Liver (tissue), 8 donors: ENCODE measurements at regions not wholly inside any gene's neighbourhood (a gene's known extent, or its start where the extent isn't known, plus 50 kb on each side); places are given as distances from the start of the nearest gene placed in this dataset.

Experiments
- DNase-seq: peaks from one replicate; pipeline ENCODE4 v3.0.0-alpha.2; 2017; ENCODE audit warnings: low spot score
- H3K27ac ChIP-seq, 2 donors: one replicate each; pipeline ENCODE4 v1.7.0; 2013; ENCODE audit warnings: inconsistent platforms in 2 of 2, low read length in 2 of 2, control low read depth in 1 of 2, low read depth in 1 of 2, mild to moderate bottlenecking in 1 of 2
- H3K27me3 ChIP-seq, 4 donors: one replicate each; pipeline versions ENCODE4 v1.6.1 to v1.7.0; 2013; ENCODE audit warnings: low read length in 3 of 4, inconsistent platforms in 1 of 4, mild to moderate bottlenecking in 1 of 4, moderate library complexity in 1 of 4; ENCODE audit not compliant: control insufficient read depth in 4 of 4, insufficient read depth in 4 of 4
- H3K36me3 ChIP-seq, 4 donors: one replicate each; pipeline versions ENCODE4 v1.6.1 to v1.7.0; 2013; ENCODE audit warnings: low read length in 3 of 4, mild to moderate bottlenecking in 3 of 4, low read depth in 1 of 4, moderate library complexity in 1 of 4; ENCODE audit not compliant: control insufficient read depth in 4 of 4, insufficient read depth in 3 of 4
- H3K4me1 ChIP-seq, 4 donors: one replicate each; pipeline versions ENCODE4 v1.6.1 to v1.7.0; 2013; ENCODE audit warnings: low read length in 3 of 4, mild to moderate bottlenecking in 3 of 4, moderate library complexity in 1 of 4; ENCODE audit not compliant: control insufficient read depth in 4 of 4, insufficient read depth in 4 of 4
- H3K4me3 ChIP-seq, 3 donors: one replicate each; pipeline versions ENCODE4 v1.6.1 to v1.7.0; 2013; ENCODE audit warnings: low read length in 3 of 3, control low read depth in 1 of 3, low read depth in 1 of 3, mild to moderate bottlenecking in 1 of 3
- H3K9ac ChIP-seq, 2 donors: one replicate each; pipeline ENCODE4 v1.7.0; 2013; ENCODE audit warnings: low read length in 2 of 2, mild to moderate bottlenecking in 2 of 2, moderate library complexity in 2 of 2, control low read depth in 1 of 2, low read depth in 1 of 2
- H3K9me3 ChIP-seq, 4 donors: one replicate each; pipeline versions ENCODE4 v1.6.1 to v1.7.0; 2013; ENCODE audit warnings: low read length in 3 of 4; ENCODE audit not compliant: control insufficient read depth in 4 of 4
- ATF3 ChIP-seq: IDR thresholded peaks from 2 replicates; pipeline ENCODE4 v1.6.1; 2016; ENCODE audit warnings: antibody characterized with exemption
- CTCF ChIP-seq: fragments of 150-350 bp; IDR thresholded peaks from 2 replicates; pipeline ENCODE4 v1.5.1; 2017; ENCODE audit warnings: improper control_type of control experiment, low read depth, low read length; ENCODE audit not compliant: missing input control
- EGR1 ChIP-seq, 2 donors: IDR thresholded peaks; 2 replicates each; pipeline ENCODE4 v1.6.1; 2016 to 2018; ENCODE audit warnings: antibody characterized with exemption in 2 of 2, low read depth in 2 of 2
- FOXA1 ChIP-seq: IDR thresholded peaks from 2 replicates; pipeline ENCODE4 v1.6.1; 2016; ENCODE audit warnings: antibody characterized with exemption
- GABPA ChIP-seq, 2 donors: IDR thresholded peaks in 1 of 2; conservative IDR thresholded peaks in 1 of 2; 2 replicates each; pipeline ENCODE4 v1.6.1; 2016; ENCODE audit warnings: antibody characterized with exemption in 2 of 2, mild to moderate bottlenecking in 1 of 2, moderate library complexity in 1 of 2
- HNF4A ChIP-seq, 2 donors: conservative IDR thresholded peaks; 2 replicates each; pipeline ENCODE4 v1.6.1; 2016; ENCODE audit warnings: antibody characterized with exemption in 2 of 2, mild to moderate bottlenecking in 2 of 2
- HNF4G ChIP-seq: IDR thresholded peaks from 2 replicates; pipeline ENCODE4 v1.6.1; 2016; ENCODE audit warnings: antibody characterized with exemption
- JUND ChIP-seq, 2 donors: IDR thresholded peaks; 2 replicates each; pipeline ENCODE4 v1.6.1; 2016; ENCODE audit warnings: antibody characterized with exemption in 2 of 2
- MAX ChIP-seq: IDR thresholded peaks from 2 replicates; pipeline ENCODE4 v1.6.1; 2016; ENCODE audit warnings: antibody characterized with exemption
- NR2F2 ChIP-seq: IDR thresholded peaks from 2 replicates; pipeline ENCODE4 v1.6.1; 2016; ENCODE audit warnings: antibody characterized with exemption
- RXRA ChIP-seq, 2 donors: IDR thresholded peaks; 2 replicates each; pipeline ENCODE4 v1.6.1; 2017 to 2018; ENCODE audit warnings: antibody characterized with exemption in 2 of 2, mild to moderate bottlenecking in 1 of 2
- SP1 ChIP-seq: IDR thresholded peaks from 2 replicates; pipeline ENCODE4 v1.6.1; 2018; ENCODE audit warnings: antibody characterized with exemption, mild to moderate bottlenecking
- TAF1 ChIP-seq: conservative IDR thresholded peaks from 2 replicates; pipeline ENCODE4 v1.6.1; 2016; ENCODE audit warnings: antibody characterized with exemption, mild to moderate bottlenecking
- YY1 ChIP-seq: IDR thresholded peaks from 2 replicates; pipeline ENCODE4 v1.6.1; 2016; ENCODE audit warnings: antibody characterized with exemption, mild to moderate bottlenecking
- ZBTB33 ChIP-seq: IDR thresholded peaks from 2 replicates; pipeline ENCODE4 v1.6.1; 2016; ENCODE audit warnings: antibody characterized with exemption
- WGBS: extraction: QIAGEN DNeasy Blood & Tissue Kit; methylation state at CpG from one replicate; pipeline ENCODE4 v1.1.7; 2013; 5-methylcytosine and 5-hydroxymethylcytosine counted together
- donor health status: healthy.
- donor health status: healthy.
- donor health status: healthy.
- donor health status: healthy.
- donor health status: healthy.

- no peak overlapping the region for H3K27ac ChIP-seq
Observed at GRCh38 chr9:89739511-89739910, 134.7 kb downstream of the GADD45G start.

GRCh38 chr9:89739916-89740315 lies 135.1 kb downstream of the GADD45G start:
- H3K9ac ChIP-seq: no peak overlapping the region
- peaks cover 4 to 18% (median 11%) of the 10 kb centered on the region in 4 donors for H3K4me1 ChIP-seq
- H3K27me3 ChIP-seq: no peaks in the 10 kb centered on the region
- H3K36me3 ChIP-seq: no peaks in the 10 kb centered on the region
- H3K27ac ChIP-seq: no peak overlapping the region
- DNase-seq: no peak
- no peak overlapping the region for H3K4me3 ChIP-seq
- WGBS: 91% methylated on average over 9 of the region's 9 CpGs
- TF ChIP-seq SP1 (no peak), JUND (IDR thresholded peaks at IDR 0.05) (no peak), MAX (no peak), ATF3 (no peak), TAF1 (no peak), RXRA (IDR thresholded peaks at IDR 0.05) (no peak), CTCF (no peak), HNF4G (no peak)
- H3K9me3 ChIP-seq: no peaks in the 10 kb centered on the region

More at GRCh38 chr9:89739511-89739910, 134.7 kb downstream of the GADD45G start:
- WGBS: 88% methylated on average over 4 of the region's 4 CpGs
- no peak for DNase-seq
- no peak overlapping the region for H3K4me3 ChIP-seq
- no peaks in the 10 kb centered on the region for H3K27me3 ChIP-seq
- peaks cover 4 to 22% (median 15%) of the 10 kb centered on the region in 4 donors for H3K4me1 ChIP-seq
- H3K36me3 ChIP-seq: no peaks in the 10 kb centered on the region
- no peak overlapping the region for H3K9ac ChIP-seq
- no peaks in the 10 kb centered on the region for H3K9me3 ChIP-seq
- no peak for TF ChIP-seq RXRA (IDR thresholded peaks at IDR 0.05)

GRCh38 chr9:89740722-89741121 lies 135.9 kb downstream of the GADD45G start:
- no peaks in the 10 kb centered on the region for H3K36me3 ChIP-seq
- WGBS: 79% methylated on average over 8 of the region's 8 CpGs
- DNase-seq: no peak
- H3K27ac ChIP-seq: no peak overlapping the region
- no peaks in the 10 kb centered on the region for H3K9me3 ChIP-seq
- H3K4me1 ChIP-seq: peaks cover 4 to 14% (median 9%) of the 10 kb centered on the region in 4 donors
- no peak overlapping the region for H3K4me3 ChIP-seq
- no peaks in the 10 kb centered on the region for H3K27me3 ChIP-seq
- TF ChIP-seq NR2F2 (no peak), EGR1 (IDR thresholded peaks at IDR 0.05; ENCODE audit: low read depth in 2 of 2) (no peak), MAX (no peak), HNF4A (conservative IDR thresholded peaks at IDR 0.05) (no peak), CTCF (no peak), RXRA (IDR thresholded peaks at IDR 0.05) (no peak), ATF3 (no peak), GABPA (IDR thresholded peaks at IDR 0.05 in 1 of 2, conservative IDR thresholded peaks at IDR 0.05 in 1 of 2) (no peak), YY1 (no peak), SP1 (no peak), FOXA1 (no peak), ZBTB33 (no peak)
- H3K9ac ChIP-seq: no peak overlapping the region
